ENCODE measurements at regions not wholly inside any gene's neighbourhood (a gene's known extent, or its start where the extent isn't known, plus 50 kb on each side); places are given as distances from the start of the nearest gene placed in this dataset.

DNA sequence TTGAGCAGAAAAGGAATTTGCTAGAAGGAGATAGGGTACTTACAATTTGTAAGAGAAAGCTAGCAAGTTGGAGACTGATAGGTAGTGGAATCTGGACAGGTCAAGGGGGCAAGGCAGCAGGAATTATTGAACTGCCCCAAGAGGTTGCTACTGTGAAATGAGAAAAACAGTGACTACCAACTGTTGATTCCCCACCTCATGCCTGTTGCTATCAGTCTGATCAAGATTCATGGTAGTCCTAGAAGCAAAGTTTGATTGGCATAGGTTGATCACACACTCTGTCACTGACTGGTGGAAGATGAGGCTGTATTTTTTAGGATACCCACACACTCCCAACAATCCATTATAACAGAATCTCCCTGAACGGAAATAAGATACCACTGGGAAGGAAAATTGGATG lies 89.4 kb upstream of the IGF1 start:
- 50 to 75% methylated on average over 1 of the region's 1 CpG for WGBS, 2 donors (ENCODE audit: low coverage in 1 of 2)
- TF ChIP-seq, protein P1, sequence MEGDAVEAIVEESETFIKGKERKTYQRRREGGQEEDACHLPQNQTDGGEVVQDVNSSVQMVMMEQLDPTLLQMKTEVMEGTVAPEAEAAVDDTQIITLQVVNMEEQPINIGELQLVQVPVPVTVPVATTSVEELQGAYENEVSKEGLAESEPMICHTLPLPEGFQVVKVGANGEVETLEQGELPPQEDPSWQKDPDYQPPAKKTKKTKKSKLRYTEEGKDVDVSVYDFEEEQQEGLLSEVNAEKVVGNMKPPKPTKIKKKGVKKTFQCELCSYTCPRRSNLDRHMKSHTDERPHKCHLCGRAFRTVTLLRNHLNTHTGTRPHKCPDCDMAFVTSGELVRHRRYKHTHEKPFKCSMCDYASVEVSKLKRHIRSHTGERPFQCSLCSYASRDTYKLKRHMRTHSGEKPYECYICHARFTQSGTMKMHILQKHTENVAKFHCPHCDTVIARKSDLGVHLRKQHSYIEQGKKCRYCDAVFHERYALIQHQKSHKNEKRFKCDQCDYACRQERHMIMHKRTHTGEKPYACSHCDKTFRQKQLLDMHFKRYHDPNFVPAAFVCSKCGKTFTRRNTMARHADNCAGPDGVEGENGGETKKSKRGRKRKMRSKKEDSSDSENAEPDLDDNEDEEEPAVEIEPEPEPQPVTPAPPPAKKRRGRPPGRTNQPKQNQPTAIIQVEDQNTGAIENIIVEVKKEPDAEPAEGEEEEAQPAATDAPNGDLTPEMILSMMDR (IDR thresholded peaks at IDR 0.05), result no peak
- TF ChIP-seq EP300 (IDR thresholded peaks at IDR 0.05; ENCODE audit: low read depth) (no peak), POLR2AphosphoS5 (IDR thresholded peaks at IDR 0.05) (no peak), POLR2A (IDR thresholded peaks at IDR 0.05) (no peak)
- in situ Hi-C loops (cut with MboI; ENCODE audit: low pct_ligation_motif_present in 1 of 4, low pct_unique_long_range_greater_than_20kb in 1 of 4, low sequenced_read_pairs in 3 of 4), result no loop called here

DNA sequence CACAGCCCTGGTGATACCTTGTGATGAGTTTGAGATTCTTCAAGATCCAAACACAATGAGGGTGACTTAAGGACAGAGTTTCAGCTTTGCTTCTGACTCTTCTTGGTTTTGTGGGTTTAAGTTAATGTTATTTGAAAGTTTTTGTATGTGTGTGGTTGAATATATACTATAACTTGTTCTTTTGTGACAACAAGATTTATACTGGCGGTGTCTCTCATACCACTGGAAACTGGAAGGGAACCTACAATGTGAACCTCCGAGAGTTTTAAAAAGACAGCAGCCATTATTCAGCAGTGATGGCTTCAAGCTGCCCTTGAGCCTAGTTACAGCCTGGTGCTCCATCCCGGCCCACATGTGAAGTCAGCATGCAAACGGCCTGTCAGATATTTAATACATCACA lies 87.9 kb upstream of the IGF1 start:
- Histone ChIP-seq H3K4me1 (no peaks in the 10 kb centered on the region), H3K4me3 (no peak overlapping the region), H3K9me3 (no peaks in the 10 kb centered on the region), H3K27me3 (no peaks in the 10 kb centered on the region), H3K36me3 (no peaks in the 10 kb centered on the region), H3K27ac (no peak overlapping the region)
- in situ Hi-C loops (cut with MboI; ENCODE audit: low pct_ligation_motif_present in 1 of 4, low pct_unique_long_range_greater_than_20kb in 1 of 4, low sequenced_read_pairs in 3 of 4), result no loop called here
- intact Hi-C loops (cut with DNase I; ENCODE audit: low total_unique reads), result no loop called here
- WGBS, 2 donors (ENCODE audit: low coverage in 1 of 2), result 59 to 61% methylated on average over 4 of the region's 4 CpGs
- no peak for TF ChIP-seq POLR2AphosphoS5 (IDR thresholded peaks at IDR 0.05)
- TF ChIP-seq, protein P1 (IDR thresholded peaks at IDR 0.05), result no peak
- TF ChIP-seq POLR2A (IDR thresholded peaks at IDR 0.05), result no peak
- no peak for TF ChIP-seq EP300 (IDR thresholded peaks at IDR 0.05; ENCODE audit: low read depth)
- no peak for DNase-seq

More for the DNA sequence above, 89.4 kb upstream of the IGF1 start:
- intact Hi-C loops (cut with DNase I; ENCODE audit: low total_unique reads), result no loop called here
- DNase-seq, result no peak
- Histone ChIP-seq H3K36me3 (no peaks in the 10 kb centered on the region), H3K4me1 (no peaks in the 10 kb centered on the region), H3K27ac (no peak overlapping the region), H3K27me3 (no peaks in the 10 kb centered on the region), H3K9me3 (no peaks in the 10 kb centered on the region), H3K4me3 (no peak overlapping the region)

- Histone ChIP-seq H3K27me3 (no peaks in the 10 kb centered on the region), H3K27ac (no peak overlapping the region), H3K36me3 (no peaks in the 10 kb centered on the region), H3K9me3 (no peaks in the 10 kb centered on the region), H3K4me1 (no peaks in the 10 kb centered on the region), H3K4me3 (no peak overlapping the region)
- in situ Hi-C loops (cut with MboI; ENCODE audit: low pct_ligation_motif_present in 1 of 4, low pct_unique_long_range_greater_than_20kb in 1 of 4, low sequenced_read_pairs in 3 of 4), result no loop called here
- 55 to 63% methylated on average over 2 to 6 of the region's 6 CpGs for WGBS, 2 donors (ENCODE audit: low coverage in 1 of 2)
- no peak for DNase-seq
- TF ChIP-seq POLR2AphosphoS5 (IDR thresholded peaks at IDR 0.05) (no peak), EP300 (IDR thresholded peaks at IDR 0.05; ENCODE audit: low read depth) (no peak), POLR2A (IDR thresholded peaks at IDR 0.05) (no peak)
- TF ChIP-seq, protein P1 (IDR thresholded peaks at IDR 0.05), result no peak
- intact Hi-C loops (cut with DNase I; ENCODE audit: low total_unique reads), result no loop called here
These were observed 86.9 kb upstream of the IGF1 start for GRCh38 chr12:102567031-102567985.

DNA sequence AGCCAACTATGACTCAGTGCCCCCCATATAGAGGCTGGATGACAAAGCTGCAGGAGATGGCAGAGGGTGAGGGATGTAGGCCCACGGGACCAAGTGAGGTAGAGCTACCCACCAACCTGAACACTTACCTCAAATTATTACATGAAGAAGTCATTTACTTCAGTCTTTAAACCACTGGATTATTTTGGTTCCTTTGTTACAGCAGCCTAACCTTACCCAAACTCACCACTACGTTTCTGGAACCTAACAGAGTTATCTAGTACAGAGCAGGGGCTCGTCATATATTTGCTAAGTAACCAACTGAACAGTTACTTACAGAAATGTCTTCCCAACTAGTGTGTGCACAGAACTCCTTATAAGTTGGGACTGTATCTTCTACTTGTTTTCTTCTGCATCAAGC lies 85.2 kb upstream of the IGF1 start:
- in situ Hi-C loops (cut with MboI; ENCODE audit: low pct_ligation_motif_present in 1 of 4, low pct_unique_long_range_greater_than_20kb in 1 of 4, low sequenced_read_pairs in 3 of 4), result no loop called here
- TF ChIP-seq POLR2AphosphoS5 (IDR thresholded peaks at IDR 0.05) (no peak), EP300 (IDR thresholded peaks at IDR 0.05; ENCODE audit: low read depth) (no peak), POLR2A (IDR thresholded peaks at IDR 0.05) (no peak)
- TF ChIP-seq, protein P1 (IDR thresholded peaks at IDR 0.05), result no peak
- Histone ChIP-seq H3K36me3 (no peaks in the 10 kb centered on the region), H3K4me1 (no peaks in the 10 kb centered on the region), H3K27me3 (no peaks in the 10 kb centered on the region), H3K9me3 (no peaks in the 10 kb centered on the region), H3K27ac (no peak overlapping the region), H3K4me3 (no peak overlapping the region)
- WGBS, 2 donors (ENCODE audit: low coverage in 1 of 2), result 62 to 72% methylated on average over 3 of the region's 3 CpGs
- no peak for DNase-seq
- intact Hi-C loops (cut with DNase I; ENCODE audit: low total_unique reads), result no loop called here
